PC-3 (cell line): ENCODE measurements at regions not wholly inside any gene's neighbourhood (a gene's known extent, or its start where the extent isn't known, plus 50 kb on each side); places are given as distances from the start of the nearest gene placed in this dataset.

Source experiments
- EZH2 ChIP-seq: fragments of 300-600 bp; sonication (generic); IDR thresholded peaks from one replicate; pipeline ENCODE4 v1.6.1; 2017; ENCODE audit warnings: antibody characterized with exemption, mild to moderate bottlenecking, low read length; ENCODE audit not compliant: unreplicated experiment
- EZH2phosphoT487 ChIP-seq: fragments of 300-600 bp; sonication (generic); IDR thresholded peaks from 2 replicates; pipeline ENCODE4 v1.6.1; 2018; ENCODE audit warnings: mild to moderate bottlenecking, antibody characterized with exemption, low read length, borderline replicate concordance
- TF ChIP-seq, protein P1 (sequence below): fragments of 300-600 bp; sonication (generic); conservative IDR thresholded peaks from 2 replicates; pipeline ENCODE4 v1.5.1; 2017; ENCODE audit warnings: antibody characterized with exemption, low read depth, mild to moderate bottlenecking, low read length

DNA sequence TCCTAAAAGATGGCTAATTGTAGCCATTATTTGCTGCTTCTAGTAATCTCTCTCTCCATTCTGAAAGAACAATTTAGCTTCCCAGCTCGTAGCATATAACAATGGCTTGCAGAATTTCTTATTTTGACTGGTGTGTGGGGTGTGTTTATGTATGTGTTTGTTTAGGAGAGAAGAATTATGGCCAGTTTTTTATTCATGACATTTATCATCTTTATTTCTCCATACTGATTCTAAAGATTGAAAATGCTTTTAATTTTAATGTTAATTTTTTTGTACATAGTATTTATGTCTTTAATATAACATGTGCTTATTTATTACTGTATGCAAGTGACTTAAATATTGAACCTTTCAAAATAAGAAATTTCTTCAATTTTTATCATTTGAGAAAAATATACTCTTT is 115.8 kb upstream of the TMTC4 start:
- TF ChIP-seq EZH2 (no peak), EZH2phosphoT487 (no peak)
- TF ChIP-seq, protein P1, sequence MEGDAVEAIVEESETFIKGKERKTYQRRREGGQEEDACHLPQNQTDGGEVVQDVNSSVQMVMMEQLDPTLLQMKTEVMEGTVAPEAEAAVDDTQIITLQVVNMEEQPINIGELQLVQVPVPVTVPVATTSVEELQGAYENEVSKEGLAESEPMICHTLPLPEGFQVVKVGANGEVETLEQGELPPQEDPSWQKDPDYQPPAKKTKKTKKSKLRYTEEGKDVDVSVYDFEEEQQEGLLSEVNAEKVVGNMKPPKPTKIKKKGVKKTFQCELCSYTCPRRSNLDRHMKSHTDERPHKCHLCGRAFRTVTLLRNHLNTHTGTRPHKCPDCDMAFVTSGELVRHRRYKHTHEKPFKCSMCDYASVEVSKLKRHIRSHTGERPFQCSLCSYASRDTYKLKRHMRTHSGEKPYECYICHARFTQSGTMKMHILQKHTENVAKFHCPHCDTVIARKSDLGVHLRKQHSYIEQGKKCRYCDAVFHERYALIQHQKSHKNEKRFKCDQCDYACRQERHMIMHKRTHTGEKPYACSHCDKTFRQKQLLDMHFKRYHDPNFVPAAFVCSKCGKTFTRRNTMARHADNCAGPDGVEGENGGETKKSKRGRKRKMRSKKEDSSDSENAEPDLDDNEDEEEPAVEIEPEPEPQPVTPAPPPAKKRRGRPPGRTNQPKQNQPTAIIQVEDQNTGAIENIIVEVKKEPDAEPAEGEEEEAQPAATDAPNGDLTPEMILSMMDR = no peak
